Right lobe of liver (tissue), 4 donors: ENCODE measurements at regions not wholly inside any gene's neighbourhood (a gene's known extent, or its start where the extent isn't known, plus 50 kb on each side); places are given as distances from the start of the nearest gene placed in this dataset.

Experiments
- POLR2A ChIP-seq: fragments of 450-650 bp; IDR thresholded peaks from one replicate; pipeline ENCODE4 v1.6.1; 2017; ENCODE audit warnings: antibody characterized with exemption, mild to moderate bottlenecking
- TF ChIP-seq, protein P1 (sequence below), 4 donors: fragments of 200-600 bp in 3 of 4; fragments of 450-650 bp in 1 of 4; IDR thresholded peaks; one replicate each; pipeline versions ENCODE4 v1.5.1 to v1.8.0; 2016 to 2022; ENCODE audit warnings: antibody characterized with exemption in 4 of 4, mild to moderate bottlenecking in 2 of 4
- donor health status: DM: no; HTN: no; CAD: no.
- donor health status: DM: no; HTN: no; CAD: no.
- donor health status: DM: no; HTN: yes; CAD: no.

- TF ChIP-seq, protein P1, sequence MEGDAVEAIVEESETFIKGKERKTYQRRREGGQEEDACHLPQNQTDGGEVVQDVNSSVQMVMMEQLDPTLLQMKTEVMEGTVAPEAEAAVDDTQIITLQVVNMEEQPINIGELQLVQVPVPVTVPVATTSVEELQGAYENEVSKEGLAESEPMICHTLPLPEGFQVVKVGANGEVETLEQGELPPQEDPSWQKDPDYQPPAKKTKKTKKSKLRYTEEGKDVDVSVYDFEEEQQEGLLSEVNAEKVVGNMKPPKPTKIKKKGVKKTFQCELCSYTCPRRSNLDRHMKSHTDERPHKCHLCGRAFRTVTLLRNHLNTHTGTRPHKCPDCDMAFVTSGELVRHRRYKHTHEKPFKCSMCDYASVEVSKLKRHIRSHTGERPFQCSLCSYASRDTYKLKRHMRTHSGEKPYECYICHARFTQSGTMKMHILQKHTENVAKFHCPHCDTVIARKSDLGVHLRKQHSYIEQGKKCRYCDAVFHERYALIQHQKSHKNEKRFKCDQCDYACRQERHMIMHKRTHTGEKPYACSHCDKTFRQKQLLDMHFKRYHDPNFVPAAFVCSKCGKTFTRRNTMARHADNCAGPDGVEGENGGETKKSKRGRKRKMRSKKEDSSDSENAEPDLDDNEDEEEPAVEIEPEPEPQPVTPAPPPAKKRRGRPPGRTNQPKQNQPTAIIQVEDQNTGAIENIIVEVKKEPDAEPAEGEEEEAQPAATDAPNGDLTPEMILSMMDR (IDR thresholded peaks at IDR 0.05): no peak
- no peak for TF ChIP-seq POLR2A
Observed at GRCh38 chr4:156190615-156191014, 236.9 kb upstream of the CTSO start.
